ENCODE measurements at regions not wholly inside any gene's neighbourhood (a gene's known extent, or its start where the extent isn't known, plus 50 kb on each side); places are given as distances from the start of the nearest gene placed in this dataset.

GRCh38 chr7:68417659-68418058 lies 1180.6 kb upstream of the AUTS2 start:
- no peak for TF ChIP-seq CTCF (IDR thresholded peaks at IDR 0.05; ENCODE audit: low read depth, low read length)
- TF ChIP-seq EZH2phosphoT487 (IDR thresholded peaks at IDR 0.05; ENCODE audit: low read depth) = no peak

All from OCI-LY3 (cell line).